ENCODE measurements at regions not wholly inside any gene's neighbourhood (a gene's known extent, or its start where the extent isn't known, plus 50 kb on each side); places are given as distances from the start of the nearest gene placed in this dataset.
A peak's percentile ranks its signal among the peaks of the same experiment; 100 is the strongest.
"Not testable (repeated sequence)": the region's sequence is repeated elsewhere in the genome, so short reads cannot be mapped to it uniquely, and the experiment has no call there.

- DNase-seq (ENCODE audit: low read depth in 3 of 3, low spot score in 1 of 3): not testable (repeated sequence)
Observed at GRCh38 chr17:45585794-45586650, 95.5 kb upstream of the PLEKHM1 start.

GRCh38 chr17:45586651-45586934 is 96.1 kb upstream of the PLEKHM1 start:
- not testable (repeated sequence) for DNase-seq (ENCODE audit: low read depth in 3 of 3, low spot score in 1 of 3)

GRCh38 chr17:45592433-45592923 is 102.0 kb upstream of the PLEKHM1 start:
- peak; percentile 42 to 71 (median 64) for DNase-seq (ENCODE audit: low read depth in 3 of 3, low spot score in 1 of 3)

- not testable (repeated sequence) for DNase-seq (ENCODE audit: low read depth in 3 of 3, low spot score in 1 of 3)
Observed at GRCh38 chr17:45596347-45596746, 105.8 kb upstream of the PLEKHM1 start.

- DNase-seq (ENCODE audit: low read depth in 3 of 3, low spot score in 1 of 3): not testable (repeated sequence)
Observed at GRCh38 chr17:45600052-45601012, 109.8 kb upstream of the PLEKHM1 start.

- DNase-seq (ENCODE audit: low read depth in 3 of 3, low spot score in 1 of 3): not testable (repeated sequence)
Observed at GRCh38 chr17:45601013-45601412, 110.5 kb upstream of the PLEKHM1 start.

- not testable (repeated sequence) for DNase-seq (ENCODE audit: low read depth in 3 of 3, low spot score in 1 of 3)
Observed at GRCh38 chr17:45601605-45602539, 111.4 kb upstream of the PLEKHM1 start.

GRCh38 chr17:45605751-45606150 is 115.2 kb upstream of the PLEKHM1 start:
- DNase-seq (ENCODE audit: low read depth in 3 of 3, low spot score in 1 of 3): not testable (repeated sequence)

- peak; percentile 59 to 75 (median 74) for DNase-seq (ENCODE audit: low read depth in 3 of 3, low spot score in 1 of 3)
Observed at GRCh38 chr17:45619984-45620405, 129.5 kb upstream of the PLEKHM1 start.

GRCh38 chr17:45620468-45620867 is 129.9 kb upstream of the PLEKHM1 start:
- DNase-seq (ENCODE audit: low read depth in 3 of 3, low spot score in 1 of 3): not testable (repeated sequence)

GRCh38 chr17:45621087-45621486 is 130.6 kb upstream of the PLEKHM1 start:
- DNase-seq (ENCODE audit: low read depth in 3 of 3, low spot score in 1 of 3): not testable (repeated sequence)

GRCh38 chr17:45622295-45622694 is 131.8 kb upstream of the PLEKHM1 start:
- not testable (repeated sequence) for DNase-seq (ENCODE audit: low read depth in 3 of 3, low spot score in 1 of 3)

GRCh38 chr17:45628019-45628418 is 137.5 kb upstream of the PLEKHM1 start:
- DNase-seq (ENCODE audit: low read depth in 3 of 3, low spot score in 1 of 3): no peak

- no peak for DNase-seq (ENCODE audit: low read depth in 3 of 3, low spot score in 1 of 3)
Observed at GRCh38 chr17:45631941-45632340, 141.4 kb upstream of the PLEKHM1 start.

- DNase-seq (ENCODE audit: low read depth in 3 of 3, low spot score in 1 of 3): no peak
Observed at GRCh38 chr17:45639297-45639849, 144.7 kb upstream of the CRHR1 start.

GRCh38 chr17:45640141-45640850 is 143.8 kb upstream of the CRHR1 start:
- peak; percentile 29 to 61 (median 37) for DNase-seq (ENCODE audit: low read depth in 3 of 3, low spot score in 1 of 3)

GRCh38 chr17:45641541-45641940 is 142.6 kb upstream of the CRHR1 start:
- DNase-seq (ENCODE audit: low read depth in 3 of 3, low spot score in 1 of 3): no peak

GRCh38 chr17:45643591-45643990 is 140.5 kb upstream of the CRHR1 start:
- no peak for DNase-seq (ENCODE audit: low read depth in 3 of 3, low spot score in 1 of 3)

- not testable (repeated sequence) for DNase-seq (ENCODE audit: low read depth in 3 of 3, low spot score in 1 of 3)
Observed at GRCh38 chr17:45644637-45645036, 139.5 kb upstream of the CRHR1 start.

- DNase-seq (ENCODE audit: low read depth in 3 of 3, low spot score in 1 of 3): no peak
Observed at GRCh38 chr17:45645330-45645729, 138.8 kb upstream of the CRHR1 start.
